SK-N-SH (cell line): ENCODE measurements at regions not wholly inside any gene's neighbourhood (a gene's known extent, or its start where the extent isn't known, plus 50 kb on each side); places are given as distances from the start of the nearest gene placed in this dataset.

ENCODE experiments used
- CTCF ChIA-PET: fragments of 300-600, 350-600 bp; formaldehyde crosslinking; extraction: SDS; loops from one replicate; lab custom pipeline; 2021; lab: Yijun Ruan, JAX
- POLR2A ChIA-PET: fragments of 350-600 bp; sonication (Branson Sonifier 250); formaldehyde crosslinking; extraction: SDS; loops from one replicate; lab custom pipeline; 2020; ENCODE audit warnings: antibody characterized with exemption, inconsistent platforms; lab: Yijun Ruan, JAX
- DNase-seq: peaks from one replicate; pipeline ENCODE4 v3.0.0; 2012
- H2AFZ ChIP-seq: fragments of 200-600 bp; sonication (generic); 2 replicates; pipeline ENCODE4 v1.8.1; 2016; ENCODE audit warnings: antibody characterized with exemption, mild to moderate bottlenecking, low read depth
- H3F3A ChIP-seq: fragments of 200-600 bp; sonication (generic); replicated peaks from 2 replicates; pipeline ENCODE3; 2016; ENCODE audit warnings: antibody characterized with exemption, mild to moderate bottlenecking; ENCODE audit not compliant: insufficient read depth
- H3K27ac ChIP-seq, 2 experiments: fragments of 200-500 bp in 1 of 2; fragments of 200-600 bp in 1 of 2; sonication (Bioruptor generic) in 1 of 2; sonication (generic), shearing (Covaris generic) in 1 of 2; 2 replicates each; pipeline versions ENCODE4 v1.5.1 to v1.6.1; 2014 to 2016; ENCODE audit warnings: low read depth in 2 of 2, inconsistent platforms in 1 of 2, low read length in 1 of 2, mild to moderate bottlenecking in 1 of 2, mixed read lengths in 1 of 2
- H3K27me3 ChIP-seq: fragments of 200-600 bp; sonication (generic), shearing (Covaris generic); 2 replicates; pipeline ENCODE4 v1.6.1; 2016; ENCODE audit warnings: mixed run types; ENCODE audit not compliant: insufficient read depth
- H3K36me3 ChIP-seq, 2 experiments: fragments of 200-500 bp in 1 of 2; fragments of 200-600 bp in 1 of 2; sonication (Bioruptor generic) in 1 of 2; sonication (generic) in 1 of 2; replicated peaks in 1 of 2; 2 replicates each; pipeline versions ENCODE3 to v1.5.1; 2014 to 2016; ENCODE audit warnings: low read length in 1 of 2, mild to moderate bottlenecking in 1 of 2; ENCODE audit not compliant: insufficient read depth in 2 of 2, control insufficient read depth in 1 of 2
- H3K4me1 ChIP-seq, 2 experiments: fragments of 200-500 bp in 1 of 2; fragments of 200-600 bp in 1 of 2; sonication (Bioruptor generic) in 1 of 2; sonication (generic), shearing (Covaris generic) in 1 of 2; 2 replicates each; pipeline versions ENCODE4 v1.5.1 to v1.6.1; 2014 to 2016; ENCODE audit warnings: low read depth in 1 of 2, low read length in 1 of 2, mixed run types in 1 of 2; ENCODE audit not compliant: insufficient read depth in 2 of 2, control insufficient read depth in 1 of 2
- H3K4me2 ChIP-seq: fragments of 200-600 bp; sonication (generic), shearing (Covaris generic); 2 replicates; pipeline ENCODE4 v1.6.1; 2017; ENCODE audit warnings: mixed run types
- H3K4me3 ChIP-seq, 2 experiments: fragments of 200-500 bp in 1 of 2; fragments of 200-600 bp in 1 of 2; sonication (Bioruptor generic) in 1 of 2; sonication (generic), shearing (Covaris generic) in 1 of 2; 2 replicates each; pipeline versions ENCODE4 v1.5.1 to v1.8.1; 2014 to 2016; ENCODE audit warnings: low read depth in 2 of 2, inconsistent platforms in 1 of 2, low read length in 1 of 2, mild to moderate bottlenecking in 1 of 2, mixed read lengths in 1 of 2, moderate library complexity in 1 of 2
- H3K79me2 ChIP-seq: fragments of 200-600 bp; sonication (generic); 2 replicates; pipeline ENCODE4 v1.8.1; 2017; ENCODE audit warnings: mild to moderate bottlenecking; ENCODE audit not compliant: insufficient read depth
- H3K9ac ChIP-seq: fragments of 200-600 bp; sonication (generic); 2 replicates; pipeline ENCODE4 v1.6.1; 2017; ENCODE audit warnings: mixed run types
- H3K9me2 ChIP-seq: fragments of 200-600 bp; sonication (generic); 2 replicates; pipeline ENCODE4 v1.6.1; 2017; ENCODE audit warnings: mixed run types
- H3K9me3 ChIP-seq: fragments of 200-600 bp; sonication (generic); 2 replicates; pipeline ENCODE4 v1.6.1; 2017; ENCODE audit warnings: mixed run types, mild to moderate bottlenecking, moderate library complexity
- H4K20me1 ChIP-seq: fragments of 200-600 bp; sonication (generic); 2 replicates; pipeline ENCODE4 v1.6.1; 2017; ENCODE audit warnings: mild to moderate bottlenecking, mixed run types; ENCODE audit not compliant: insufficient read depth
- ELF1 ChIP-seq: IDR thresholded peaks from 2 replicates; pipeline ENCODE4 v1.4.0; 2012
- FOXM1 ChIP-seq: IDR thresholded peaks from 2 replicates; pipeline ENCODE4 v1.4.0; 2012; ENCODE audit warnings: low read depth, mild to moderate bottlenecking
- NFIC ChIP-seq: IDR thresholded peaks from 2 replicates; pipeline ENCODE4 v1.4.0; 2012; ENCODE audit warnings: borderline replicate concordance
- POLR2AphosphoS5 ChIP-seq: IDR thresholded peaks from 2 replicates; pipeline ENCODE4 v1.6.1; 2012; ENCODE audit warnings: low read depth, low read length
- RXRA ChIP-seq: IDR thresholded peaks from 2 replicates; pipeline ENCODE4 v1.4.0; 2012; ENCODE audit warnings: low read depth, mild to moderate bottlenecking, borderline replicate concordance
- TAF1 ChIP-seq: IDR thresholded peaks from 2 replicates; pipeline ENCODE4 v1.6.1; 2012; ENCODE audit warnings: low read depth, mild to moderate bottlenecking, low read length, moderate library complexity, borderline replicate concordance
- TCF12 ChIP-seq: IDR thresholded peaks from 2 replicates; pipeline ENCODE4 v1.4.0; 2012
- TEAD4 ChIP-seq: IDR thresholded peaks from 2 replicates; pipeline ENCODE4 v1.4.0; 2012; ENCODE audit warnings: mild to moderate bottlenecking, borderline replicate concordance; ENCODE audit not compliant: insufficient read depth
- YY1 ChIP-seq: IDR thresholded peaks from 2 replicates; pipeline ENCODE4 v1.4.0; 2012; ENCODE audit warnings: low read depth, mild to moderate bottlenecking
- TF ChIP-seq, protein P1 (sequence below): IDR thresholded peaks from 2 replicates; pipeline ENCODE4; 2012
- TF ChIP-seq, protein P2 (sequence below): IDR thresholded peaks from 2 replicates; pipeline ENCODE4 v1.4.0; 2012; ENCODE audit warnings: low read depth
- TF ChIP-seq, protein P3 (sequence below): IDR thresholded peaks from 2 replicates; pipeline ENCODE4 v1.4.0; 2012; ENCODE audit warnings: low read depth, borderline replicate concordance
- TF ChIP-seq, protein P4 (sequence below): fragments of 150-350 bp; IDR thresholded peaks from 2 replicates; pipeline ENCODE4 v1.6.1; 2016; ENCODE audit warnings: mild to moderate bottlenecking, low read depth, low read length
- TF ChIP-seq, protein P5 (sequence below): IDR thresholded peaks from 2 replicates; pipeline ENCODE4 v1.6.1; 2012; ENCODE audit warnings: mild to moderate bottlenecking, low read depth, low read length, moderate library complexity

DNA sequence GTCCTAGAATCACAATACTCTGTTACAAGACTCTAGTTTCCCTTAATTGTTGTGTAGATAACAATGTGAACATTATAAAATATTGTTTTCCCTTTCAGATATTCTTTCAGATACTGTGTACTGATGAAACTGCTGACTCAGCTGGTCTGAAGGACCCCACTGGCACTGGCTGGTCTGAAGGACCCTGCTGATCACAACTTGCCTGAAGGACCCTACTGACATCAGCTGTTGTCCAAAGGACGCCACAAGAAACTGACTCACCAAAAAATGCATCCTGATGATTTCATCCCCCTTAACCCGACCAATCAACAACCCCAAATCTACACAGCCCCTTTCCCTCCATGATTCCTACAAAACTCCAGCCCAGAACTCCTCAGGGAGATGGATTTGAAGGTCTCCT, 258.8 kb upstream of the GNPDA2 start (continued):
- TF ChIP-seq, protein P1, sequence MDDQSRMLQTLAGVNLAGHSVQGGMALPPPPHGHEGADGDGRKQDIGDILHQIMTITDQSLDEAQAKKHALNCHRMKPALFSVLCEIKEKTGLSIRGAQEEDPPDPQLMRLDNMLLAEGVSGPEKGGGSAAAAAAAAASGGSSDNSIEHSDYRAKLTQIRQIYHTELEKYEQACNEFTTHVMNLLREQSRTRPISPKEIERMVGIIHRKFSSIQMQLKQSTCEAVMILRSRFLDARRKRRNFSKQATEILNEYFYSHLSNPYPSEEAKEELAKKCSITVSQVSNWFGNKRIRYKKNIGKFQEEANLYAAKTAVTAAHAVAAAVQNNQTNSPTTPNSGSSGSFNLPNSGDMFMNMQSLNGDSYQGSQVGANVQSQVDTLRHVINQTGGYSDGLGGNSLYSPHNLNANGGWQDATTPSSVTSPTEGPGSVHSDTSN: no peak
- no peak for TF ChIP-seq NFIC
- no peak for TF ChIP-seq TCF12
- TF ChIP-seq, protein P2, sequence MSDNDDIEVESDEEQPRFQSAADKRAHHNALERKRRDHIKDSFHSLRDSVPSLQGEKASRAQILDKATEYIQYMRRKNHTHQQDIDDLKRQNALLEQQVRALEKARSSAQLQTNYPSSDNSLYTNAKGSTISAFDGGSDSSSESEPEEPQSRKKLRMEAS: no peak
- no peak for TF ChIP-seq TAF1

DNA sequence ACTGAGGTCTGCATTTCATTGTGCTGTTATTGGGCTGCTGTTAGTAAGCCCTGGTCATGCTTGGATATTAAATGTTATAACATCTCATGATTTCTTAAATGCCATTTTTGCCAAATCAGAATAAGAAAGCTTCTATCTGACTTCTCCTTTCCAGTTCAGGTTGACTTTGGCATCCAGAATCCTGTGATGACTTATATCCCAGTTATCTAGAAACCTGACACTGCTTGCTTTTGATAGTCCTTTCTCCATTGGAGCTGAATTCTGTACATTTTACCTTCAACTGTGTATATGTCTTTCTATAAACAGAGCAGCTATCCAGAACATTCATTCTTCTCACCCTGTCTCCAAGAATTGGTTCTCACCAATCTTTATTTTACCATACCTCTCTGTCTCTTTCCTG, 257.7 kb upstream of the GNPDA2 start:
- H3F3A ChIP-seq: no peaks in the 10 kb centered on the region
- no peak overlapping the region for H3K4me3 ChIP-seq
- no peak overlapping the region for H2AFZ ChIP-seq
- no peak for DNase-seq
- ChIA-PET POLR2A (no interaction called here), CTCF (no interaction called here)
- no peaks in the 10 kb centered on the region for H3K27me3 ChIP-seq
- no peaks in the 10 kb centered on the region for H3K9me2 ChIP-seq
- TF ChIP-seq ELF1 (no peak), FOXM1 (no peak), RXRA (no peak), YY1 (no peak), POLR2AphosphoS5 (no peak), TEAD4 (no peak), TAF1 (no peak)
- TF ChIP-seq, protein P3, sequence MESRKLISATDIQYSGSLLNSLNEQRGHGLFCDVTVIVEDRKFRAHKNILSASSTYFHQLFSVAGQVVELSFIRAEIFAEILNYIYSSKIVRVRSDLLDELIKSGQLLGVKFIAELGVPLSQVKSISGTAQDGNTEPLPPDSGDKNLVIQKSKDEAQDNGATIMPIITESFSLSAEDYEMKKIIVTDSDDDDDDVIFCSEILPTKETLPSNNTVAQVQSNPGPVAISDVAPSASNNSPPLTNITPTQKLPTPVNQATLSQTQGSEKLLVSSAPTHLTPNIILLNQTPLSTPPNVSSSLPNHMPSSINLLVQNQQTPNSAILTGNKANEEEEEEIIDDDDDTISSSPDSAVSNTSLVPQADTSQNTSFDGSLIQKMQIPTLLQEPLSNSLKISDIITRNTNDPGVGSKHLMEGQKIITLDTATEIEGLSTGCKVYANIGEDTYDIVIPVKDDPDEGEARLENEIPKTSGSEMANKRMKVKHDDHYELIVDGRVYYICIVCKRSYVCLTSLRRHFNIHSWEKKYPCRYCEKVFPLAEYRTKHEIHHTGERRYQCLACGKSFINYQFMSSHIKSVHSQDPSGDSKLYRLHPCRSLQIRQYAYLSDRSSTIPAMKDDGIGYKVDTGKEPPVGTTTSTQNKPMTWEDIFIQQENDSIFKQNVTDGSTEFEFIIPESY: no peak
- TF ChIP-seq, protein P4, sequence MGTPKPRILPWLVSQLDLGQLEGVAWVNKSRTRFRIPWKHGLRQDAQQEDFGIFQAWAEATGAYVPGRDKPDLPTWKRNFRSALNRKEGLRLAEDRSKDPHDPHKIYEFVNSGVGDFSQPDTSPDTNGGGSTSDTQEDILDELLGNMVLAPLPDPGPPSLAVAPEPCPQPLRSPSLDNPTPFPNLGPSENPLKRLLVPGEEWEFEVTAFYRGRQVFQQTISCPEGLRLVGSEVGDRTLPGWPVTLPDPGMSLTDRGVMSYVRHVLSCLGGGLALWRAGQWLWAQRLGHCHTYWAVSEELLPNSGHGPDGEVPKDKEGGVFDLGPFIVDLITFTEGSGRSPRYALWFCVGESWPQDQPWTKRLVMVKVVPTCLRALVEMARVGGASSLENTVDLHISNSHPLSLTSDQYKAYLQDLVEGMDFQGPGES: no peak
- TF ChIP-seq, protein P5, sequence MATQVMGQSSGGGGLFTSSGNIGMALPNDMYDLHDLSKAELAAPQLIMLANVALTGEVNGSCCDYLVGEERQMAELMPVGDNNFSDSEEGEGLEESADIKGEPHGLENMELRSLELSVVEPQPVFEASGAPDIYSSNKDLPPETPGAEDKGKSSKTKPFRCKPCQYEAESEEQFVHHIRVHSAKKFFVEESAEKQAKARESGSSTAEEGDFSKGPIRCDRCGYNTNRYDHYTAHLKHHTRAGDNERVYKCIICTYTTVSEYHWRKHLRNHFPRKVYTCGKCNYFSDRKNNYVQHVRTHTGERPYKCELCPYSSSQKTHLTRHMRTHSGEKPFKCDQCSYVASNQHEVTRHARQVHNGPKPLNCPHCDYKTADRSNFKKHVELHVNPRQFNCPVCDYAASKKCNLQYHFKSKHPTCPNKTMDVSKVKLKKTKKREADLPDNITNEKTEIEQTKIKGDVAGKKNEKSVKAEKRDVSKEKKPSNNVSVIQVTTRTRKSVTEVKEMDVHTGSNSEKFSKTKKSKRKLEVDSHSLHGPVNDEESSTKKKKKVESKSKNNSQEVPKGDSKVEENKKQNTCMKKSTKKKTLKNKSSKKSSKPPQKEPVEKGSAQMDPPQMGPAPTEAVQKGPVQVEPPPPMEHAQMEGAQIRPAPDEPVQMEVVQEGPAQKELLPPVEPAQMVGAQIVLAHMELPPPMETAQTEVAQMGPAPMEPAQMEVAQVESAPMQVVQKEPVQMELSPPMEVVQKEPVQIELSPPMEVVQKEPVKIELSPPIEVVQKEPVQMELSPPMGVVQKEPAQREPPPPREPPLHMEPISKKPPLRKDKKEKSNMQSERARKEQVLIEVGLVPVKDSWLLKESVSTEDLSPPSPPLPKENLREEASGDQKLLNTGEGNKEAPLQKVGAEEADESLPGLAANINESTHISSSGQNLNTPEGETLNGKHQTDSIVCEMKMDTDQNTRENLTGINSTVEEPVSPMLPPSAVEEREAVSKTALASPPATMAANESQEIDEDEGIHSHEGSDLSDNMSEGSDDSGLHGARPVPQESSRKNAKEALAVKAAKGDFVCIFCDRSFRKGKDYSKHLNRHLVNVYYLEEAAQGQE: no peak
- no peaks in the 10 kb centered on the region for H3K36me3 ChIP-seq
- H3K79me2 ChIP-seq: no peaks in the 10 kb centered on the region
- no peak overlapping the region for H3K9ac ChIP-seq
- H3K4me1 ChIP-seq: no peaks in the 10 kb centered on the region
- no peaks in the 10 kb centered on the region for H4K20me1 ChIP-seq
- H3K4me2 ChIP-seq: no peak overlapping the region
- no peak overlapping the region for H3K27ac ChIP-seq
- no peaks in the 10 kb centered on the region for H3K9me3 ChIP-seq
